Bronchial epithelial cell (primary cell): ENCODE measurements at regions not wholly inside any gene's neighbourhood (a gene's known extent, or its start where the extent isn't known, plus 50 kb on each side); places are given as distances from the start of the nearest gene placed in this dataset.

Experiments used
- DNase-seq: peaks from one replicate; pipeline ENCODE4 v3.0.0-alpha.2; 2010; ENCODE audit warnings: low read depth
- FAIRE-seq: peaks from 2 replicates; lab custom pipeline; 2011; peaks lifted over from hg19 to GRCh38; lab: Jason Lieb, UNC
- H3K27me3 ChIP-seq: 2 replicates; pipeline ENCODE4 v1.5.1; 2011; ENCODE audit warnings: low read length; ENCODE audit not compliant: control insufficient read depth, insufficient read depth
- H3K36me3 ChIP-seq: 2 replicates; pipeline ENCODE4 v1.5.1; 2011; ENCODE audit warnings: low read length; ENCODE audit not compliant: control insufficient read depth, insufficient read depth
- H3K4me3 ChIP-seq: 2 replicates; pipeline ENCODE4 v1.5.1; 2011; ENCODE audit warnings: mild to moderate bottlenecking, low read depth, low read length, control low read depth
- TF ChIP-seq, protein P1 (sequence below): IDR thresholded peaks from 2 replicates; pipeline ENCODE4 v1.5.1; 2011; ENCODE audit warnings: mild to moderate bottlenecking, moderate library complexity, low read length, control low read depth, inconsistent platforms; ENCODE audit not compliant: insufficient read depth, severe bottlenecking

DNA sequence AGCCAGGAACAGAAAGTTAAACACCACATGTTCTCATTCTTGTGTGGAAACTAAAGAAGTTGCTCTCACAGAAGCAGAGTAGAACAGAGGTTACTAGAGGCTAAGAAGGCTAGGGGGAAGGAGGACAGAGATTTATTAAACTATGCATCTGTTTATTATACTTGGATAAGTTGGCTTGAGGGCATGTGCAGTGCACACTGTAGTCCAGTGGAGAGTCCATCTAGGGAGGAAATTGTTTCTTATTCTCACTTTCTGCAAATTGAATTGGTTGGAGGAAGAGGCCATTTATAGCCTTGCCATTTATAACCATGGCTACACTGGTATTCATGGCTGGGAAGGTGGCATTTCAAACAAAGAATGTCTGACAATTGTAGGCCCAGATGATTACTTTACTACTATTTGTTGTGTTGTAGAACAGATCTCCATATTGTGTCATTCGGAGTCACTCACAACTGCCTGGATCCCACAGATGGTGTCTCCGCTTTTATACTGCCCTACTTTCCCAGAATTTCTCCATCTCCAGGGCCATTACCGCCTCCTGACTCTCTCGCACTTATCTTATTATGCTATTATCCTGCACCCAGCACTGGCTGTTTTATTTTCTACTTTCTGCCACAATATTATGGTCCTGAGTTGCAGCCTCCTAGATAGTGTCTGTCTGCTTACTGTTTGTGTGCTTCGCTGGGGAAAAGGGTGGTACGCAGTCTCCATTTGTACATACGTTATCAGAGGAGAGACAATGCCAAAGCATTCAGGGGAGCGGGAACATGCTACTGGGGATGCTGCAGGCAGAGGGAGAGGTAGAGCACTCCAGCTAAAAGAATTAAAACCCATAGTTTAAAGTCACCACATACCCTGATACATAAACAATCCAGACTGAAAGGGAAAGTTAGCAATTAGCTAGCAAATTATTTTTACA lies 169.3 kb upstream of the BLID start:
- H3K27me3 ChIP-seq, result no peaks in the 10 kb centered on the region
- DNase-seq (no peak), FAIRE-seq (no peak)
- TF ChIP-seq, protein P1, sequence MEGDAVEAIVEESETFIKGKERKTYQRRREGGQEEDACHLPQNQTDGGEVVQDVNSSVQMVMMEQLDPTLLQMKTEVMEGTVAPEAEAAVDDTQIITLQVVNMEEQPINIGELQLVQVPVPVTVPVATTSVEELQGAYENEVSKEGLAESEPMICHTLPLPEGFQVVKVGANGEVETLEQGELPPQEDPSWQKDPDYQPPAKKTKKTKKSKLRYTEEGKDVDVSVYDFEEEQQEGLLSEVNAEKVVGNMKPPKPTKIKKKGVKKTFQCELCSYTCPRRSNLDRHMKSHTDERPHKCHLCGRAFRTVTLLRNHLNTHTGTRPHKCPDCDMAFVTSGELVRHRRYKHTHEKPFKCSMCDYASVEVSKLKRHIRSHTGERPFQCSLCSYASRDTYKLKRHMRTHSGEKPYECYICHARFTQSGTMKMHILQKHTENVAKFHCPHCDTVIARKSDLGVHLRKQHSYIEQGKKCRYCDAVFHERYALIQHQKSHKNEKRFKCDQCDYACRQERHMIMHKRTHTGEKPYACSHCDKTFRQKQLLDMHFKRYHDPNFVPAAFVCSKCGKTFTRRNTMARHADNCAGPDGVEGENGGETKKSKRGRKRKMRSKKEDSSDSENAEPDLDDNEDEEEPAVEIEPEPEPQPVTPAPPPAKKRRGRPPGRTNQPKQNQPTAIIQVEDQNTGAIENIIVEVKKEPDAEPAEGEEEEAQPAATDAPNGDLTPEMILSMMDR, result no peak
- H3K36me3 ChIP-seq, result no peaks in the 10 kb centered on the region
- no peak overlapping the region for H3K4me3 ChIP-seq

DNA sequence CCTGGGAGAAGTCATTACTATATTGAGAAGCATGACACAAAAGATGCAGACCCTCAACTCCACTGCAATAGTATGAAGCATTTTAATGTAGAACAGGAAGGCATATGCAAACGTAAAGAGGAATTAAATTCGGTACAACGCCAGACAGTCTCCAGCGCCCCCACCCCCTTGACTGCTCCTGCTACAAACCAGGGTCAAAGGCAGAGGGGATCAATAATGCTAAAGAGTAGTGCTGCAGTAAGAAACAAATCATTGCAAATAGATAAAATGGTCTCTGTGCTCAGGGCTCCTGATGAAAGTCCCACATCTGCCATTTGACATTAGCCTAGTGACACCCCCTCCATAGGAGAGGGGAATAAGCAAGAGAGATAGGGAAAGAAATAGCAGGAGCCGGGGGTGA lies 164.9 kb upstream of the BLID start:
- Histone ChIP-seq H3K27me3 (no peaks in the 10 kb centered on the region), H3K36me3 (no peaks in the 10 kb centered on the region), H3K4me3 (no peak overlapping the region)
- TF ChIP-seq, protein P1, result no peak
- FAIRE-seq, result no peak
- no peak for DNase-seq

DNA sequence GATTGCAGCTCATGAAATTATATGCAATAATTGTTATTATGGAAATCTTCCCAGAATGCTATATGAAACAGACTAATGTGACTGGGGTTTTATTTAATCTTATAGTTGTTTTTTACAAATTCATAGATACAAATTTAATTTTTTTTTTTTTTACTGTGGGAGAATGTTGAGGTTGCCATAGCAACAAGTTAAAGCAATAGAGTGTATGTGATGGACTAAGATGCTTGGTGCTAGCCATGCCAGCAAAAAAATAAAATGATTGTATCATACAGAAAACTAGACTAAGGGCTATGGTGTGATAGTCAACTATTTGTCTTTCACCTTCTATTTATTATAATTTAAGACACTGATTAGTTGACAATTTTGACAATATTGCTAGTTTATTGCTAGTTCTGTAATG lies 163.2 kb upstream of the BLID start:
- DNase-seq, result no peak
- TF ChIP-seq, protein P1, result no peak
- Histone ChIP-seq H3K4me3 (no peak overlapping the region), H3K36me3 (no peaks in the 10 kb centered on the region), H3K27me3 (no peaks in the 10 kb centered on the region)
- FAIRE-seq, result no peak

DNA sequence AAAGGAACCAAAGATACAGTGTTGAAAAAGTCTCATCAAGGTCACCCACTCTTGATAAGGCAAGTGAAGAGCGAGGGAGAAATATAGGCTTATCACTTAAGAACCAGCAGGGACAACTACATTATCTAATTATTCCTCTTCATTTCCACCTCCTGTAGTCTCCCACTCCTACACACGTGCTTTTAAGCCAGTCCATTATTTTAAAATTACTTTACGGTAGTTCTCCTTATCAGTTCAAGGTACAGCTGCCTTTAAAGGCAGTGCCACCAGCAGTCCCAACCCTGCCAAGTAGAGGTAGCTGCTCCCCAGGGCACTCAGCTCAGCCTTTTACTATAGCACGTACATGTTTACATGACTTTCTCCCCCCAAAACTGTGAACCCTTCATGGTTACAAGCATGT lies 161.5 kb upstream of the BLID start:
- H3K4me3 ChIP-seq, result no peak overlapping the region
- FAIRE-seq (no peak), DNase-seq (no peak)
- TF ChIP-seq, protein P1, result no peak
- H3K27me3 ChIP-seq, result no peaks in the 10 kb centered on the region
- no peaks in the 10 kb centered on the region for H3K36me3 ChIP-seq

DNA sequence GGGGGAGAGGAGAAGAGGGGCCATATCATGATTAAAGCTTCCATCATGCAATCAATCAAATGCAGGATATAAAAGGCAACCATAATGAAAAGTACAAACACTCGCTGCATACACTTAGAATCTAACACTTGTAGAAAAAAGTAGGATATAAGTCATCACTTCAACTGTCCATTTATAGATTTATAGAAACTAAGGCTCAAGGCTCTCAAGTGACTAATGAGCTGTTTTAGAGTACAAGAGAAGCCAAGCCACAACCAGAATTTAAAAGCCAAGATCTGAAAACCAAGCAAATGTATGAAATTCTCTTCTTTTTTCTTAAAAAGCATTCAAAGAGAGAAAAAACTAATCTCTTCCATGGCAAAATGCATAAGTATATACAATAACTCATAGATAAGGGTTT lies 160.2 kb upstream of the BLID start:
- Histone ChIP-seq H3K4me3 (no peak overlapping the region), H3K36me3 (no peaks in the 10 kb centered on the region), H3K27me3 (no peaks in the 10 kb centered on the region)
- DNase-seq (no peak), FAIRE-seq (no peak)
- TF ChIP-seq, protein P1, result no peak
